D341Med (cell line): ENCODE measurements at regions not wholly inside any gene's neighbourhood (a gene's known extent, or its start where the extent isn't known, plus 50 kb on each side); places are given as distances from the start of the nearest gene placed in this dataset.
"Not testable (repeated sequence)": the region's sequence is repeated elsewhere in the genome, so short reads cannot be mapped to it uniquely, and the experiment has no call there.

Experiments used
- DNase-seq: peaks from one replicate; pipeline ENCODE4 v3.0.0; 2012; ENCODE audit warnings: low spot score

- no peak for DNase-seq
Measured at GRCh38 chr10:42883993-42884983, 101.7 kb downstream of the BMS1 start.

- no peak for DNase-seq
Measured at GRCh38 chr10:42885491-42886270, 103.1 kb downstream of the BMS1 start.

- no peak for DNase-seq
Measured at GRCh38 chr10:42887734-42888503, 105.3 kb downstream of the BMS1 start.

- no peak for DNase-seq
Measured at GRCh38 chr10:42888504-42889095, 106.0 kb downstream of the BMS1 start.

- no peak for DNase-seq
Measured at GRCh38 chr10:42896735-42897134, 114.1 kb downstream of the BMS1 start.

GRCh38 chr10:42898037-42898960 lies 115.7 kb downstream of the BMS1 start:
- no peak for DNase-seq

GRCh38 chr10:42899036-42899435 lies 116.4 kb downstream of the BMS1 start:
- no peak for DNase-seq

GRCh38 chr10:42900346-42900745 lies 117.8 kb downstream of the BMS1 start:
- DNase-seq, result not testable (repeated sequence)

- DNase-seq, result no peak
Measured at GRCh38 chr10:42911359-42911758, 128.8 kb downstream of the BMS1 start.

GRCh38 chr10:42916974-42917373 lies 134.4 kb downstream of the BMS1 start:
- no peak for DNase-seq

- no peak for DNase-seq
Measured at GRCh38 chr10:42917821-42918220, 135.2 kb downstream of the BMS1 start.

GRCh38 chr10:42921951-42922350 lies 139.4 kb downstream of the BMS1 start:
- no peak for DNase-seq

GRCh38 chr10:42924484-42924883 lies 141.9 kb downstream of the BMS1 start:
- no peak for DNase-seq

GRCh38 chr10:42926843-42927242 lies 144.2 kb downstream of the BMS1 start:
- no peak for DNase-seq

GRCh38 chr10:42928064-42928463 lies 145.5 kb downstream of the BMS1 start:
- no peak for DNase-seq

GRCh38 chr10:42929236-42929635 lies 146.6 kb downstream of the BMS1 start:
- no peak for DNase-seq

- DNase-seq, result no peak
Measured at GRCh38 chr10:42929993-42930392, 146.9 kb upstream of the RET start.

- no peak for DNase-seq
Measured at GRCh38 chr10:42930516-42931192, 146.2 kb upstream of the RET start.

GRCh38 chr10:42932116-42932515 lies 144.8 kb upstream of the RET start:
- no peak for DNase-seq
